IMR-90 (cell line): ENCODE measurements at regions not wholly inside any gene's neighbourhood (a gene's known extent, or its start where the extent isn't known, plus 50 kb on each side); places are given as distances from the start of the nearest gene placed in this dataset.

Experiments
- ATAC-seq: fragments of 200-7000 bp; cut with Tn5 transposase; 2 replicates; pipeline ENCODE4 v1.9.1; 2020; ENCODE audit warnings: low read depth, mild to moderate bottlenecking, moderate library complexity
- BruUV-seq: library from RNA; stranded (reverse); fragments of 400-500 nt; replicated peaks from 2 replicates; lab custom pipeline; 2021; lab: Mats Ljungman, UMichigan
- CTCF ChIA-PET: fragments of 300-600 bp; formaldehyde crosslinking; extraction: SDS; loops from one replicate; lab custom pipeline; 2021; ENCODE audit warnings: antibody characterized with exemption; lab: Yijun Ruan, JAX
- POLR2A ChIA-PET: fragments of 300-600 bp; sonication (Branson Sonifier 250); formaldehyde crosslinking; loops from one replicate; lab custom pipeline; 2022; ENCODE audit warnings: antibody characterized with exemption; ENCODE audit not compliant: unreplicated experiment; lab: Charles Lee
- DNase-seq: peaks from one replicate; pipeline ENCODE4 v3.0.0; 2013
- H2AFZ ChIP-seq: replicated peaks from 2 replicates; pipeline ENCODE3; 2013; ENCODE audit warnings: low read length, mild to moderate bottlenecking; ENCODE audit not compliant: poor library complexity
- H2AK5ac ChIP-seq: 2 replicates; pipeline ENCODE4 v1.6.1; 2013; ENCODE audit warnings: low read depth, low read length, inconsistent platforms
- H2AK9ac ChIP-seq: replicated peaks from 2 replicates; pipeline ENCODE3; 2013; ENCODE audit warnings: mild to moderate bottlenecking, low read depth, low read length, moderate library complexity; ENCODE audit not compliant: poor library complexity
- H2BK120ac ChIP-seq: 2 replicates; pipeline ENCODE4 v1.6.1; 2013; ENCODE audit warnings: low read depth, low read length, inconsistent platforms
- H2BK15ac ChIP-seq: 3 replicates; pipeline ENCODE4 v1.6.1; 2013; ENCODE audit warnings: low read depth, low read length, inconsistent platforms
- H2BK20ac ChIP-seq: 2 replicates; pipeline ENCODE4 v1.6.1; 2013; ENCODE audit warnings: low read depth, mild to moderate bottlenecking, inconsistent platforms, low read length, moderate library complexity
- H2BK5ac ChIP-seq: 2 replicates; pipeline ENCODE4 v1.6.1; 2013; ENCODE audit warnings: mild to moderate bottlenecking, low read depth, low read length, inconsistent platforms; ENCODE audit not compliant: poor library complexity, severe bottlenecking
- H3K14ac ChIP-seq: replicated peaks from 2 replicates; pipeline ENCODE4 v1.6.1; 2013; ENCODE audit warnings: low read depth, low read length, inconsistent platforms
- H3K18ac ChIP-seq: 2 replicates; pipeline ENCODE4 v1.6.1; 2013; ENCODE audit warnings: low read depth, low read length, control low read depth
- H3K23ac ChIP-seq: 2 replicates; pipeline ENCODE4 v1.6.1; 2013; ENCODE audit warnings: low read depth, low read length, inconsistent platforms
- H3K27ac ChIP-seq: 2 replicates; pipeline ENCODE4 v1.5.1; 2013; ENCODE audit warnings: mild to moderate bottlenecking, control low read depth, low read length; ENCODE audit not compliant: insufficient read depth
- H3K27me3 ChIP-seq: 2 replicates; pipeline ENCODE4 v1.6.1; 2013; ENCODE audit warnings: low read length; ENCODE audit not compliant: control insufficient read depth, insufficient read depth
- H3K36me3 ChIP-seq: 2 replicates; pipeline ENCODE4 v1.6.1; 2013; ENCODE audit warnings: low read length, mixed read lengths; ENCODE audit not compliant: control insufficient read depth, insufficient read depth
- H3K4ac ChIP-seq: 2 replicates; pipeline ENCODE4 v1.6.1; 2013; ENCODE audit warnings: low read depth, low read length, inconsistent platforms
- H3K4me1 ChIP-seq: 2 replicates; pipeline ENCODE4 v1.6.1; 2013; ENCODE audit warnings: low read length, mixed read lengths; ENCODE audit not compliant: control insufficient read depth, insufficient read depth
- H3K4me2 ChIP-seq: 2 replicates; pipeline ENCODE4 v1.6.1; 2013; ENCODE audit warnings: low read depth, mild to moderate bottlenecking, control low read depth, low read length, moderate library complexity
- H3K4me3 ChIP-seq: 2 replicates; pipeline ENCODE4 v1.5.1; 2013; ENCODE audit warnings: low read depth, mild to moderate bottlenecking, control low read depth, low read length, moderate library complexity; ENCODE audit not compliant: insufficient read depth
- H3K56ac ChIP-seq: 2 replicates; pipeline ENCODE4 v1.6.1; 2013; ENCODE audit warnings: low read length, inconsistent platforms; ENCODE audit not compliant: insufficient read depth; ENCODE audit errors: extremely low read depth
- H3K79me1 ChIP-seq, 2 experiments: 2 replicates each; pipeline ENCODE4 v1.6.1; 2013; ENCODE audit warnings: low read length in 2 of 2, inconsistent platforms in 1 of 2, low read depth in 1 of 2
- H3K9ac ChIP-seq: 2 replicates; pipeline ENCODE4 v1.6.1; 2013; ENCODE audit warnings: low read depth, low read length, control low read depth
- H3K9me1 ChIP-seq: 2 replicates; pipeline ENCODE4 v1.6.1; 2013; ENCODE audit warnings: low read length, inconsistent platforms; ENCODE audit not compliant: insufficient read depth
- H3K9me3 ChIP-seq: 2 replicates; pipeline ENCODE4 v1.6.1; 2013; ENCODE audit warnings: low read length; ENCODE audit not compliant: control insufficient read depth, insufficient read depth
- H4K20me1 ChIP-seq: 2 replicates; pipeline ENCODE4 v1.6.1; 2013; ENCODE audit warnings: low read length, inconsistent platforms; ENCODE audit not compliant: insufficient read depth
- H4K5ac ChIP-seq: 2 replicates; pipeline ENCODE4 v1.6.1; 2013; ENCODE audit warnings: mild to moderate bottlenecking, low read depth, low read length, control low read depth
- H4K8ac ChIP-seq, 2 experiments: 2 replicates each; pipeline ENCODE4 v1.6.1; 2013; ENCODE audit warnings: low read depth in 2 of 2, low read length in 2 of 2, control low read depth in 1 of 2, inconsistent platforms in 1 of 2
- H4K91ac ChIP-seq: 2 replicates; pipeline ENCODE4 v1.6.1; 2013; ENCODE audit warnings: low read depth, low read length, inconsistent platforms; ENCODE audit not compliant: insufficient read depth
- BHLHE40 ChIP-seq: fragments of 150-350 bp; IDR thresholded peaks from 2 replicates; pipeline ENCODE4 v1.6.1; 2016; ENCODE audit warnings: mild to moderate bottlenecking, low read depth, low read length
- CEBPB ChIP-seq: IDR thresholded peaks from 2 replicates; pipeline ENCODE4 v1.6.1; 2012; ENCODE audit warnings: low read depth, low read length, improper control_type of control experiment
- CHD1 ChIP-seq: IDR thresholded peaks from 2 replicates; pipeline ENCODE4 v1.6.1; 2012; ENCODE audit warnings: low read depth, low read length, improper control_type of control experiment
- CTCF ChIP-seq: conservative IDR thresholded peaks from 2 replicates; pipeline ENCODE4 v1.5.1; 2012; ENCODE audit warnings: mild to moderate bottlenecking, low read depth, low read length, improper control_type of control experiment
- ELK1 ChIP-seq: fragments of 150-350 bp; IDR thresholded peaks from 2 replicates; pipeline ENCODE4 v1.6.1; 2016; ENCODE audit warnings: low read depth, mild to moderate bottlenecking, low read length, moderate library complexity, borderline replicate concordance
- FOS ChIP-seq: fragments of 150-350 bp; IDR thresholded peaks from 2 replicates; pipeline ENCODE4 v1.6.1; 2016; ENCODE audit warnings: low read depth, low read length
- MAFK ChIP-seq: IDR thresholded peaks from 2 replicates; pipeline ENCODE4 v1.6.1; 2012; ENCODE audit warnings: low read depth, low read length, improper control_type of control experiment
- MAZ ChIP-seq: IDR thresholded peaks from 2 replicates; pipeline ENCODE4 v1.6.1; 2012; ENCODE audit warnings: low read depth, mild to moderate bottlenecking, low read length, improper control_type of control experiment, moderate library complexity, borderline replicate concordance
- MXI1 ChIP-seq: IDR thresholded peaks from 2 replicates; pipeline ENCODE4 v1.6.1; 2012; ENCODE audit warnings: low read depth, mild to moderate bottlenecking, low read length, moderate library complexity, borderline replicate concordance
- NFE2L2 ChIP-seq: fragments of 150-350 bp; IDR thresholded peaks from 2 replicates; pipeline ENCODE4 v1.6.1; 2016; ENCODE audit warnings: low read depth, mild to moderate bottlenecking, low read length
- POLR2A ChIP-seq: IDR thresholded peaks from 2 replicates; pipeline ENCODE4 v1.6.1; 2012; ENCODE audit warnings: mild to moderate bottlenecking, low read depth, low read length
- RAD21 ChIP-seq: IDR thresholded peaks from 2 replicates; pipeline ENCODE4 v1.6.1; 2012; ENCODE audit warnings: low read length, improper control_type of control experiment
- RCOR1 ChIP-seq: IDR thresholded peaks from 2 replicates; pipeline ENCODE4 v1.6.1; 2012; ENCODE audit warnings: mild to moderate bottlenecking, low read length, improper control_type of control experiment; ENCODE audit not compliant: insufficient replicate concordance
- RFX5 ChIP-seq: IDR thresholded peaks from 2 replicates; pipeline ENCODE4 v1.8.0; 2012; ENCODE audit warnings: low read depth, mild to moderate bottlenecking, low read length, moderate library complexity
- SMC3 ChIP-seq: fragments of 150-350 bp; IDR thresholded peaks from 2 replicates; pipeline ENCODE4 v1.6.1; 2016; ENCODE audit warnings: low read depth, mild to moderate bottlenecking, antibody characterized with exemption, low read length, moderate library complexity
- USF2 ChIP-seq: fragments of 150-350 bp; IDR thresholded peaks from 2 replicates; pipeline ENCODE4 v1.6.1; 2017; ENCODE audit warnings: mild to moderate bottlenecking, antibody characterized with exemption, low read length, low read depth
- WGBS, 2 experiments: methylation state at CpG; one replicate each; pipeline versions ENCODE4 v1.1.5 to v1.1.7; 2013; ENCODE audit warnings: missing lambda C conversion rate in 2 of 2; ENCODE audit not compliant: insufficient read length in 1 of 2; ENCODE audit errors: extremely low coverage in 2 of 2; 5-methylcytosine and 5-hydroxymethylcytosine counted together
- dilution Hi-C: fragments of 300-500 bp; cut with HindIII; formaldehyde crosslinking; loops from one replicate; pipeline ENCODE4 v1.14.3; 2018; ENCODE audit warnings: low sequenced_read_pairs; ENCODE audit not compliant: unreplicated experiment
- in situ Hi-C: fragments of 300-500 bp; cut with MboI; formaldehyde crosslinking; loops from 3 replicates; pipeline ENCODE4 v1.14.3; 2019; ENCODE audit warnings: low sequenced_read_pairs, inconsistent platforms, mixed read lengths
- intact Hi-C: fragments of 100-400 bp; cut with micrococcal nuclease; formaldehyde crosslinking; loops from 2 replicates; pipeline ENCODE4 v1.10.0; 2022

GRCh38 chr6:26194329-26194701 is 107.1 kb downstream of the HFE start:
- CTCF ChIA-PET, result interaction anchor here (0.9 kb wide), 1 partner anchor 30 kb away, joined by 3 read pairs; a partner anchor contains a TSS

More at GRCh38 chr6:26194329-26194701, 107.1 kb downstream of the HFE start:
- Histone ChIP-seq H3K9me3 (no peaks in the 10 kb centered on the region), H4K8ac (no peak overlapping the region), H3K27ac (no peak overlapping the region), H4K20me1 (peaks cover 12% of the 10 kb centered on the region), H3K9me1 (no peaks in the 10 kb centered on the region), H3K23ac (no peak overlapping the region), H3K4me3 (no peak overlapping the region), H2AK9ac (no peak overlapping the region), H2AFZ (no peak overlapping the region), H2BK20ac (no peak overlapping the region), H3K56ac (no peak overlapping the region), H3K27me3 (no peaks in the 10 kb centered on the region), H2BK15ac (no peak overlapping the region), H4K91ac (no peak overlapping the region), H3K14ac (no peak overlapping the region), H4K5ac (no peak overlapping the region), H2AK5ac (no peak overlapping the region), H3K4me2 (no peak overlapping the region), H2BK5ac (peak overlapping the region; percentile 10), H3K9ac (no peak overlapping the region), H3K36me3 (no peaks in the 10 kb centered on the region), H3K79me1 (peaks cover 0 to 6% of the 10 kb centered on the region in 2 experiments; a peak in 1 of 4 replicates), H3K4me1 (no peaks in the 10 kb centered on the region), H2BK120ac (no peak overlapping the region), H3K4ac (no peak overlapping the region), H3K18ac (no peak overlapping the region)
- DNase-seq (no peak), ATAC-seq (no peak)
- no peak for TF ChIP-seq MAZ
- no peak for TF ChIP-seq NFE2L2
- TF ChIP-seq BHLHE40, result no peak
- no peak for TF ChIP-seq FOS
- TF ChIP-seq RAD21, result no peak
- no peak for TF ChIP-seq RCOR1
- TF ChIP-seq CEBPB, result no peak
- TF ChIP-seq RFX5, result no peak
- no peak for TF ChIP-seq USF2
- no peak for TF ChIP-seq POLR2A
- TF ChIP-seq SMC3, result no peak
- no peak for TF ChIP-seq MAFK
- no peak for TF ChIP-seq ELK1
- no peak for TF ChIP-seq CHD1
- no peak for TF ChIP-seq CTCF
- TF ChIP-seq MXI1, result no peak
- in situ Hi-C loops (loop anchor here (25.0 kb wide), 1 partner anchor 943 kb away; a partner anchor contains a TSS), dilution Hi-C loops (no loop called here), intact Hi-C loops (loop anchor here (2.0 kb wide), 1 partner anchor 130 kb away; no protein-coding TSS in a partner anchor)
- POLR2A ChIA-PET, result interaction anchor here (6.5 kb wide), 1 partner anchor 22 kb away, joined by 50 read pairs; a partner anchor contains a TSS
- no TSS peak for BruUV-seq
- no CpG with 5 or more reads among the region's 3 CpGs for WGBS, 2 experiments
